HCT116 (cell line): ENCODE measurements at regions not wholly inside any gene's neighbourhood (a gene's known extent, or its start where the extent isn't known, plus 50 kb on each side); places are given as distances from the start of the nearest gene placed in this dataset.

Experiments used
- ATAC-seq: fragments of 200-7000 bp; cut with Tn5 transposase; 2 replicates; pipeline ENCODE4 v1.9.1; 2020; ENCODE audit warnings: mild to moderate bottlenecking, moderate library complexity
- BruUV-seq: library from RNA; stranded (reverse); fragments of 400-500 nt; replicated peaks from 2 replicates; lab custom pipeline; 2021; lab: Mats Ljungman, UMichigan
- CTCF ChIA-PET: fragments of 300-600 bp; sonication (Branson Sonifier 250); formaldehyde crosslinking; loops from one replicate; lab custom pipeline; 2021; ENCODE audit warnings: antibody characterized with exemption; lab: Charles Lee
- POLR2A ChIA-PET: fragments of 300-600, 350-600 bp; sonication (Branson Sonifier 250); formaldehyde crosslinking; loops from one replicate; lab custom pipeline; 2021; ENCODE audit warnings: antibody characterized with exemption; lab: Charles Lee
- RAD21 ChIA-PET, 2 experiments: fragments of 300-600 bp; sonication (Branson Sonifier 250); formaldehyde crosslinking; loops; one replicate each; lab custom pipeline; 2023; ENCODE audit warnings: low total read pairs in 2 of 2; ENCODE audit not compliant: uncharacterized antibody in 2 of 2, unreplicated experiment in 2 of 2, low non-redundant PET in 1 of 2; lab: Charles Lee
- DNase-seq: peaks from one replicate; pipeline ENCODE4 v3.0.0-alpha.2; 2010; ENCODE audit warnings: low read depth, low spot score
- H2AFZ ChIP-seq: fragments of 200-600 bp; shearing (Covaris generic), sonication (generic); 2 replicates; pipeline ENCODE4 v1.6.1; 2017; ENCODE audit warnings: low read depth, mixed run types, mixed read lengths, antibody characterized with exemption, low read length; ENCODE audit not compliant: poor library complexity, severe bottlenecking
- H3K27ac ChIP-seq: 2 replicates; pipeline ENCODE4 v1.5.1; 2012; ENCODE audit warnings: low read depth, low read length
- H3K27me3 ChIP-seq: fragments of 200-600 bp; sonication (generic); 2 replicates; pipeline ENCODE4 v1.6.1; 2016; ENCODE audit warnings: mixed run types, low read length, mixed read lengths; ENCODE audit not compliant: insufficient read depth
- H3K36me3 ChIP-seq, 2 experiments: fragments of 200-500 bp in 1 of 2; fragments of 200-600 bp in 1 of 2; sonication (Bioruptor generic) in 1 of 2; sonication (generic) in 1 of 2; 2 replicates each; pipeline versions ENCODE4 v1.5.1 to v1.6.1; 2014 to 2016; ENCODE audit warnings: low read length in 2 of 2, inconsistent platforms in 1 of 2, mixed read lengths in 1 of 2, mixed run types in 1 of 2; ENCODE audit not compliant: insufficient read depth in 2 of 2, control insufficient read depth in 1 of 2
- H3K4me1 ChIP-seq, 2 experiments: fragments of 200-600 bp in 1 of 2; sonication (generic) in 1 of 2; 2 replicates each; pipeline versions ENCODE4 v1.5.1 to v1.6.1; 2012 to 2017; ENCODE audit warnings: low read length in 2 of 2, inconsistent platforms in 1 of 2, mild to moderate bottlenecking in 1 of 2, mixed read lengths in 1 of 2, mixed run types in 1 of 2, moderate library complexity in 1 of 2; ENCODE audit not compliant: insufficient read depth in 2 of 2, control insufficient read depth in 1 of 2
- H3K4me2 ChIP-seq: fragments of 200-600 bp; sonication (generic); 2 replicates; pipeline ENCODE4 v1.6.1; 2017; ENCODE audit warnings: mixed run types, low read length, mixed read lengths
- H3K4me3 ChIP-seq, 2 experiments: fragments of 200-600 bp in 1 of 2; sonication (generic) in 1 of 2; replicated peaks in 1 of 2; 2 replicates each; pipeline ENCODE4 v1.5.1; 2011 to 2016; ENCODE audit warnings: low read length in 2 of 2, control low read depth in 1 of 2, low read depth in 1 of 2, mild to moderate bottlenecking in 1 of 2, mixed read lengths in 1 of 2, mixed run types in 1 of 2
- H3K79me2 ChIP-seq: fragments of 200-600 bp; sonication (generic); 2 replicates; pipeline ENCODE4 v1.6.1; 2017; ENCODE audit warnings: mild to moderate bottlenecking, mixed run types, low read length, moderate library complexity, mixed read lengths; ENCODE audit not compliant: insufficient read depth
- H3K9ac ChIP-seq: fragments of 200-600 bp; sonication (generic); 2 replicates; pipeline ENCODE4 v1.6.1; 2016; ENCODE audit warnings: low read length, mixed read lengths
- H3K9me2 ChIP-seq: fragments of 200-600 bp; sonication (generic), shearing (Covaris generic); 2 replicates; pipeline ENCODE4 v1.6.1; 2017; ENCODE audit warnings: mixed run types, mild to moderate bottlenecking, moderate library complexity; ENCODE audit not compliant: insufficient read depth
- H3K9me3 ChIP-seq, 2 experiments: fragments of 200-500 bp in 1 of 2; fragments of 200-600 bp in 1 of 2; sonication (Bioruptor generic) in 1 of 2; sonication (generic) in 1 of 2; 2 replicates each; pipeline ENCODE4 v1.6.1; 2014 to 2017; ENCODE audit warnings: low read length in 2 of 2, mixed read lengths in 2 of 2, inconsistent platforms in 1 of 2, low read depth in 1 of 2, mild to moderate bottlenecking in 1 of 2, mixed run types in 1 of 2, moderate library complexity in 1 of 2; ENCODE audit not compliant: control insufficient read depth in 1 of 2, insufficient read depth in 1 of 2
- H4K20me1 ChIP-seq: fragments of 200-600 bp; sonication (generic), shearing (Covaris generic); 2 replicates; pipeline ENCODE4 v1.6.1; 2017; ENCODE audit warnings: mixed run types, mild to moderate bottlenecking, moderate library complexity; ENCODE audit not compliant: insufficient read depth
- CBX3 ChIP-seq: IDR thresholded peaks from 2 replicates; pipeline ENCODE4 v1.6.1; 2012; ENCODE audit warnings: low read depth
- JUND ChIP-seq: IDR thresholded peaks from 2 replicates; pipeline ENCODE4 v1.6.1; 2012
- POLR2A ChIP-seq: IDR thresholded peaks from 2 replicates; pipeline ENCODE4 v1.7.0; 2011; ENCODE audit warnings: borderline replicate concordance; ENCODE audit not compliant: insufficient read depth, insufficient read length; ENCODE audit errors: extremely low read depth
- RAD21 ChIP-seq: IDR thresholded peaks from 2 replicates; pipeline ENCODE4 v1.6.1; 2012; ENCODE audit warnings: low read depth, mild to moderate bottlenecking
- TCF7L2 ChIP-seq: IDR thresholded peaks from 2 replicates; pipeline ENCODE4 v1.7.0; 2011; ENCODE audit warnings: borderline replicate concordance, inconsistent platforms; ENCODE audit not compliant: insufficient read depth, insufficient read length; ENCODE audit errors: extremely low read depth
- YY1 ChIP-seq: IDR thresholded peaks from 2 replicates; pipeline ENCODE4 v1.6.1; 2011; ENCODE audit warnings: low read length, low read depth, moderate library complexity, mild to moderate bottlenecking; ENCODE audit not compliant: insufficient replicate concordance; ENCODE audit errors: extremely low read depth
- ZFX ChIP-seq: fragments of 450-650 bp; IDR thresholded peaks from 2 replicates; pipeline ENCODE4 v1.6.1; 2017
- intact Hi-C: fragments of 100-400 bp; cut with micrococcal nuclease; formaldehyde crosslinking; loops from 2 replicates; pipeline ENCODE4 v1.10.0; 2022
- TF ChIP-seq, protein P1 (sequence below): IDR thresholded peaks from 2 replicates; pipeline ENCODE4 v1.6.1; 2012; ENCODE audit warnings: low read depth
- TF ChIP-seq, protein P2 (sequence below), 3 experiments: fragments of 200-600 bp in 1 of 3; sonication (generic) in 1 of 3; IDR thresholded peaks in 2 of 3; conservative IDR thresholded peaks in 1 of 3; 2 replicates each; pipeline ENCODE4 v1.5.1; 2012 to 2017; ENCODE audit warnings: low read depth in 2 of 3, low read length in 2 of 3, antibody characterized with exemption in 1 of 3, borderline replicate concordance in 1 of 3, control low read depth in 1 of 3, mild to moderate bottlenecking in 1 of 3, mixed read lengths in 1 of 3, mixed run types in 1 of 3, moderate library complexity in 1 of 3; ENCODE audit not compliant: insufficient read depth in 1 of 3
- TF ChIP-seq, protein P3 (sequence below): IDR thresholded peaks from 2 replicates; pipeline ENCODE4 v1.6.1; 2011; ENCODE audit warnings: mild to moderate bottlenecking, low read length, moderate library complexity; ENCODE audit not compliant: insufficient replicate concordance; ENCODE audit errors: extremely low read depth
- TF ChIP-seq, protein P4 (sequence below): IDR thresholded peaks from 2 replicates; pipeline ENCODE4 v1.6.1; 2012

DNA sequence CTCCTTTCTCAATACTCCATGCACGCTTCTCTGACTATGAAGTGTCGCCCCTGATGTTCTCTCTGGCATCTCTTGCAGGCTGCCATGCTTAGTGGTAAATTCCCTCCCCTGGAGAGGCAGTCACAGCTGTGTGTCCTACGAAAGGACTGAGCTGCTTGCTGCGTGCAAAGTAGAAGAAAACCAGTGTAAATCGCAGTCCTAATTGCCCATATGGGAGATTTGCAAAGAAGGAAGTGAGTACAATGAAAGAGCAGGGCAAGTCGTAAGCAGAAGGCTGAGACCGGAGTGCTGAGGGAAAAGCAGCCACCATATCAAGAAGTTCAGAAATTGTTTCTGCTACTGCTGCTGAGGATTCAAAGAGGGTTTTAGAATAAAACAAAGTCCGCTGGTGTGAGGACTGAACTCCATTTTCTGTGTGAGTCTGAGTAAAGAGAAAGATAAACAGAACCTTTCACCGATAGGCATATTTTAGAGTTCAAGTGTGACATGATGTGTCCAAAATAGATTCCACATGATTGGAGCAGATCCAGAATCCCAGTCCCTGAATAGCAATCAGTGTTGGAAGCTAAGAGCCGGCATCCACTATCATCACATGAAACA, 507.8 kb upstream of the MPDZ start (continued):
- TF ChIP-seq, protein P1, sequence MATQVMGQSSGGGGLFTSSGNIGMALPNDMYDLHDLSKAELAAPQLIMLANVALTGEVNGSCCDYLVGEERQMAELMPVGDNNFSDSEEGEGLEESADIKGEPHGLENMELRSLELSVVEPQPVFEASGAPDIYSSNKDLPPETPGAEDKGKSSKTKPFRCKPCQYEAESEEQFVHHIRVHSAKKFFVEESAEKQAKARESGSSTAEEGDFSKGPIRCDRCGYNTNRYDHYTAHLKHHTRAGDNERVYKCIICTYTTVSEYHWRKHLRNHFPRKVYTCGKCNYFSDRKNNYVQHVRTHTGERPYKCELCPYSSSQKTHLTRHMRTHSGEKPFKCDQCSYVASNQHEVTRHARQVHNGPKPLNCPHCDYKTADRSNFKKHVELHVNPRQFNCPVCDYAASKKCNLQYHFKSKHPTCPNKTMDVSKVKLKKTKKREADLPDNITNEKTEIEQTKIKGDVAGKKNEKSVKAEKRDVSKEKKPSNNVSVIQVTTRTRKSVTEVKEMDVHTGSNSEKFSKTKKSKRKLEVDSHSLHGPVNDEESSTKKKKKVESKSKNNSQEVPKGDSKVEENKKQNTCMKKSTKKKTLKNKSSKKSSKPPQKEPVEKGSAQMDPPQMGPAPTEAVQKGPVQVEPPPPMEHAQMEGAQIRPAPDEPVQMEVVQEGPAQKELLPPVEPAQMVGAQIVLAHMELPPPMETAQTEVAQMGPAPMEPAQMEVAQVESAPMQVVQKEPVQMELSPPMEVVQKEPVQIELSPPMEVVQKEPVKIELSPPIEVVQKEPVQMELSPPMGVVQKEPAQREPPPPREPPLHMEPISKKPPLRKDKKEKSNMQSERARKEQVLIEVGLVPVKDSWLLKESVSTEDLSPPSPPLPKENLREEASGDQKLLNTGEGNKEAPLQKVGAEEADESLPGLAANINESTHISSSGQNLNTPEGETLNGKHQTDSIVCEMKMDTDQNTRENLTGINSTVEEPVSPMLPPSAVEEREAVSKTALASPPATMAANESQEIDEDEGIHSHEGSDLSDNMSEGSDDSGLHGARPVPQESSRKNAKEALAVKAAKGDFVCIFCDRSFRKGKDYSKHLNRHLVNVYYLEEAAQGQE: no peak
- no peak for TF ChIP-seq ZFX
- TF ChIP-seq TCF7L2: no peak

DNA sequence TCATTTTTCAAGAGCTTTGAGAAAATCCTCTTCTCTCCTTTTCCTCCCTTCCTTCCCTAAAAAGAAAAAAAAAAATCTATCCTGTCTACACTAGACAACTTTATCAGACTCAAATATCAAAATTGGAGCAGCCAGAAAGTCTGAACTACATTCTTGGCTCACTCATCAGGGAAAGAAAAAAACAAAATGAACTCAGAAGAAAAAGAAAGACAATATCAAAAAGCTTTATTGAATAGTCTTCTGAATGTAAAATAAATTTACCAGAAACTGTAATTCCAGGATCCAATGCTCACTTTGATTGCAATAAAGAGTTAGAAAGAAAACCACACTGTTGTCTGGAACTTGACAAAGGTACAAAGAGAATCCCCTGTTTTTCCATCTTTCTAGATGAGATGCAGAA, 507.2 kb upstream of the MPDZ start:
- no peak overlapping the region for H3K4me3 ChIP-seq
- no peaks in the 10 kb centered on the region for H4K20me1 ChIP-seq
- intact Hi-C loops: no loop called here
- no peak overlapping the region for H3K4me2 ChIP-seq
- H3K9ac ChIP-seq: no peak overlapping the region
- no peaks in the 10 kb centered on the region; a peak in 1 of 4 replicates for H3K9me3 ChIP-seq
- ChIA-PET RAD21 (no interaction called here), CTCF (no interaction called here), POLR2A (no interaction called here)
- no peak overlapping the region for H2AFZ ChIP-seq
- no peaks in the 10 kb centered on the region for H3K9me2 ChIP-seq
- no peaks in the 10 kb centered on the region for H3K36me3 ChIP-seq
- no peaks in the 10 kb centered on the region for H3K27me3 ChIP-seq
- H3K27ac ChIP-seq: no peak overlapping the region
- no peaks in the 10 kb centered on the region for H3K4me1 ChIP-seq
- BruUV-seq: no TSS peak
- DNase-seq: no peak
- no peak for ATAC-seq
- H3K79me2 ChIP-seq: no peaks in the 10 kb centered on the region
- TF ChIP-seq POLR2A (no peak), TCF7L2 (no peak), RAD21 (no peak), YY1 (no peak), JUND (no peak), CBX3 (no peak), ZFX (no peak)
- TF ChIP-seq, protein P2, sequence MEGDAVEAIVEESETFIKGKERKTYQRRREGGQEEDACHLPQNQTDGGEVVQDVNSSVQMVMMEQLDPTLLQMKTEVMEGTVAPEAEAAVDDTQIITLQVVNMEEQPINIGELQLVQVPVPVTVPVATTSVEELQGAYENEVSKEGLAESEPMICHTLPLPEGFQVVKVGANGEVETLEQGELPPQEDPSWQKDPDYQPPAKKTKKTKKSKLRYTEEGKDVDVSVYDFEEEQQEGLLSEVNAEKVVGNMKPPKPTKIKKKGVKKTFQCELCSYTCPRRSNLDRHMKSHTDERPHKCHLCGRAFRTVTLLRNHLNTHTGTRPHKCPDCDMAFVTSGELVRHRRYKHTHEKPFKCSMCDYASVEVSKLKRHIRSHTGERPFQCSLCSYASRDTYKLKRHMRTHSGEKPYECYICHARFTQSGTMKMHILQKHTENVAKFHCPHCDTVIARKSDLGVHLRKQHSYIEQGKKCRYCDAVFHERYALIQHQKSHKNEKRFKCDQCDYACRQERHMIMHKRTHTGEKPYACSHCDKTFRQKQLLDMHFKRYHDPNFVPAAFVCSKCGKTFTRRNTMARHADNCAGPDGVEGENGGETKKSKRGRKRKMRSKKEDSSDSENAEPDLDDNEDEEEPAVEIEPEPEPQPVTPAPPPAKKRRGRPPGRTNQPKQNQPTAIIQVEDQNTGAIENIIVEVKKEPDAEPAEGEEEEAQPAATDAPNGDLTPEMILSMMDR (IDR thresholded peaks at IDR 0.05 in 2 of 3, conservative IDR thresholded peaks at IDR 0.05 in 1 of 3; ENCODE audit: borderline replicate concordance in 1 of 3, insufficient read depth in 1 of 3, low read depth in 2 of 3, low read length in 2 of 3): no peak
- TF ChIP-seq, protein P1: no peak
- TF ChIP-seq, protein P3, sequence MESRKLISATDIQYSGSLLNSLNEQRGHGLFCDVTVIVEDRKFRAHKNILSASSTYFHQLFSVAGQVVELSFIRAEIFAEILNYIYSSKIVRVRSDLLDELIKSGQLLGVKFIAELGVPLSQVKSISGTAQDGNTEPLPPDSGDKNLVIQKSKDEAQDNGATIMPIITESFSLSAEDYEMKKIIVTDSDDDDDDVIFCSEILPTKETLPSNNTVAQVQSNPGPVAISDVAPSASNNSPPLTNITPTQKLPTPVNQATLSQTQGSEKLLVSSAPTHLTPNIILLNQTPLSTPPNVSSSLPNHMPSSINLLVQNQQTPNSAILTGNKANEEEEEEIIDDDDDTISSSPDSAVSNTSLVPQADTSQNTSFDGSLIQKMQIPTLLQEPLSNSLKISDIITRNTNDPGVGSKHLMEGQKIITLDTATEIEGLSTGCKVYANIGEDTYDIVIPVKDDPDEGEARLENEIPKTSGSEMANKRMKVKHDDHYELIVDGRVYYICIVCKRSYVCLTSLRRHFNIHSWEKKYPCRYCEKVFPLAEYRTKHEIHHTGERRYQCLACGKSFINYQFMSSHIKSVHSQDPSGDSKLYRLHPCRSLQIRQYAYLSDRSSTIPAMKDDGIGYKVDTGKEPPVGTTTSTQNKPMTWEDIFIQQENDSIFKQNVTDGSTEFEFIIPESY: no peak
- TF ChIP-seq, protein P4, sequence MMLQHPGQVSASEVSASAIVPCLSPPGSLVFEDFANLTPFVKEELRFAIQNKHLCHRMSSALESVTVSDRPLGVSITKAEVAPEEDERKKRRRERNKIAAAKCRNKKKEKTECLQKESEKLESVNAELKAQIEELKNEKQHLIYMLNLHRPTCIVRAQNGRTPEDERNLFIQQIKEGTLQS: no peak
